ENCODE measurements at regions not wholly inside any gene's neighbourhood (a gene's known extent, or its start where the extent isn't known, plus 50 kb on each side); places are given as distances from the start of the nearest gene placed in this dataset.

- ATAC-seq (no peak), DNase-seq (no peak)
- no peaks in the 10 kb centered on the region for H3K27me3 ChIP-seq
- no peak overlapping the region for H3K27ac ChIP-seq
- H3K9me3 ChIP-seq, result no peaks in the 10 kb centered on the region
- intact Hi-C loops (cut with DNase I), result no loop called here
- TF ChIP-seq CTCF (IDR thresholded peaks at IDR 0.05), result no peak
- H3K4me3 ChIP-seq, result no peak overlapping the region
- no peaks in the 10 kb centered on the region for H3K4me1 ChIP-seq
- H3K36me3 ChIP-seq, result no peaks in the 10 kb centered on the region
These were observed 450.3 kb upstream of the MAN1A1 start for GRCh38 chr6:119799596-119800509.

- intact Hi-C loops (cut with DNase I), result no loop called here
- no peak for DNase-seq
- no peak for TF ChIP-seq CTCF (IDR thresholded peaks at IDR 0.05)
- ATAC-seq, result no peak
- no peaks in the 10 kb centered on the region for H3K36me3 ChIP-seq
- H3K4me3 ChIP-seq, result no peak overlapping the region
- H3K27ac ChIP-seq, result no peak overlapping the region
- H3K27me3 ChIP-seq, result no peaks in the 10 kb centered on the region
- no peaks in the 10 kb centered on the region for H3K4me1 ChIP-seq
- H3K9me3 ChIP-seq, result no peaks in the 10 kb centered on the region
These were observed 442.2 kb upstream of the MAN1A1 start for GRCh38 chr6:119791736-119792135.

- no peak for TF ChIP-seq CTCF (IDR thresholded peaks at IDR 0.05)
- H3K4me1 ChIP-seq, result no peaks in the 10 kb centered on the region
- H3K4me3 ChIP-seq, result no peak overlapping the region
These were observed 431.8 kb upstream of the MAN1A1 start for GRCh38 chr6:119781365-119781764.

GRCh38 chr6:119768201-119768600 lies 418.6 kb upstream of the MAN1A1 start:
- no peak for TF ChIP-seq CTCF (IDR thresholded peaks at IDR 0.05)
- Histone ChIP-seq H3K4me1 (no peaks in the 10 kb centered on the region), H3K9me3 (no peaks in the 10 kb centered on the region), H3K4me3 (no peak overlapping the region), H3K36me3 (no peaks in the 10 kb centered on the region), H3K27me3 (no peaks in the 10 kb centered on the region), H3K27ac (no peak overlapping the region)
- intact Hi-C loops (cut with DNase I), result no loop called here
- ATAC-seq, result no peak
- no peak for DNase-seq

More at GRCh38 chr6:119781365-119781764, 431.8 kb upstream of the MAN1A1 start:
- H3K27me3 ChIP-seq, result no peaks in the 10 kb centered on the region
- intact Hi-C loops (cut with DNase I), result no loop called here
- no peak overlapping the region for H3K27ac ChIP-seq
- no peaks in the 10 kb centered on the region for H3K36me3 ChIP-seq
- no peak for DNase-seq
- no peaks in the 10 kb centered on the region for H3K9me3 ChIP-seq
- no peak for ATAC-seq

GRCh38 chr6:119764927-119765681 lies 415.5 kb upstream of the MAN1A1 start:
- DNase-seq (no peak), ATAC-seq (no peak)
- no peaks in the 10 kb centered on the region for H3K4me1 ChIP-seq
- no peak overlapping the region for H3K27ac ChIP-seq
- no peak for TF ChIP-seq CTCF (IDR thresholded peaks at IDR 0.05)
- no peaks in the 10 kb centered on the region for H3K36me3 ChIP-seq
- H3K9me3 ChIP-seq, result no peaks in the 10 kb centered on the region
- intact Hi-C loops (cut with DNase I), result no loop called here
- H3K4me3 ChIP-seq, result no peak overlapping the region
- H3K27me3 ChIP-seq, result no peaks in the 10 kb centered on the region

Data from upper lobe of right lung (tissue), 1 donor.